ENCODE measurements at regions not wholly inside any gene's neighbourhood (a gene's known extent, or its start where the extent isn't known, plus 50 kb on each side); places are given as distances from the start of the nearest gene placed in this dataset.

- no peak for DNase-seq (ENCODE audit: insufficient read length, low spot score)
- TF ChIP-seq CTCF (IDR thresholded peaks at IDR 0.05; ENCODE audit: insufficient read depth, missing control alignments) = no peak
- FAIRE-seq = no peak
Observed at GRCh38 chr3:43962043-43962442, 271.3 kb downstream of the ABHD5 start.

GRCh38 chr3:43963208-43963607 lies 272.5 kb downstream of the ABHD5 start:
- TF ChIP-seq CTCF (IDR thresholded peaks at IDR 0.05; ENCODE audit: insufficient read depth, missing control alignments) = no peak

GRCh38 chr3:43964640-43965039 lies 273.9 kb downstream of the ABHD5 start:
- DNase-seq (ENCODE audit: insufficient read length, low spot score) (no peak), FAIRE-seq (no peak)
- no peak for TF ChIP-seq CTCF (IDR thresholded peaks at IDR 0.05; ENCODE audit: insufficient read depth, missing control alignments)

More at GRCh38 chr3:43963208-43963607, 272.5 kb downstream of the ABHD5 start:
- FAIRE-seq = no peak
- DNase-seq (ENCODE audit: insufficient read length, low spot score) = no peak

- TF ChIP-seq CTCF (IDR thresholded peaks at IDR 0.05; ENCODE audit: insufficient read depth, missing control alignments) = no peak
Observed at GRCh38 chr3:43965656-43966055, 274.9 kb downstream of the ABHD5 start.

GRCh38 chr3:43966126-43966525 lies 275.4 kb downstream of the ABHD5 start:
- TF ChIP-seq CTCF (IDR thresholded peaks at IDR 0.05; ENCODE audit: insufficient read depth, missing control alignments) = no peak
- FAIRE-seq (no peak), DNase-seq (ENCODE audit: insufficient read length, low spot score) (no peak)

More at GRCh38 chr3:43965656-43966055, 274.9 kb downstream of the ABHD5 start:
- FAIRE-seq = no peak
- DNase-seq (ENCODE audit: insufficient read length, low spot score) = no peak

- TF ChIP-seq CTCF (IDR thresholded peaks at IDR 0.05; ENCODE audit: insufficient read depth, missing control alignments) = no peak
- no peak for DNase-seq (ENCODE audit: insufficient read length, low spot score)
- no peak for FAIRE-seq
Observed at GRCh38 chr3:43966530-43966929, 275.2 kb upstream of the TOPAZ1 start.

- no peak for TF ChIP-seq CTCF (IDR thresholded peaks at IDR 0.05; ENCODE audit: insufficient read depth, missing control alignments)
- DNase-seq (ENCODE audit: insufficient read length, low spot score) (no peak), FAIRE-seq (no peak)
Observed at GRCh38 chr3:43968465-43968864, 273.2 kb upstream of the TOPAZ1 start.

All from D721Med (cell line).